Common myeloid progenitor, CD34-positive (primary cell): ENCODE measurements at regions not wholly inside any gene's neighbourhood (a gene's known extent, or its start where the extent isn't known, plus 50 kb on each side); places are given as distances from the start of the nearest gene placed in this dataset.

Experiments
- CTCF ChIA-PET: fragments of 350-600 bp; sonication (Branson Sonifier 250); formaldehyde crosslinking; loops from one replicate; lab custom pipeline; 2021; ENCODE audit warnings: antibody characterized with exemption; lab: Charles Lee
- POLR2A ChIA-PET: fragments of 350-600 bp; sonication (Branson Sonifier 250); formaldehyde crosslinking; loops from one replicate; lab custom pipeline; 2021; ENCODE audit warnings: antibody characterized with exemption; lab: Charles Lee
- DNase-seq, 3 donors: peaks; one replicate each; pipeline versions ENCODE4 v3.0.0 to v3.0.0-alpha.2; 2013
- H3K27ac ChIP-seq, 2 experiments: 1 replicate in 1 of 2; 2 replicates in 1 of 2; pipeline ENCODE4 v1.7.0; 2013; ENCODE audit warnings: inconsistent platforms in 2 of 2, low read length in 2 of 2, mild to moderate bottlenecking in 2 of 2, low read depth in 1 of 2, moderate library complexity in 1 of 2; ENCODE audit not compliant: severe bottlenecking in 2 of 2, insufficient read depth in 1 of 2, poor library complexity in 1 of 2
- H3K27me3 ChIP-seq, 5 experiments: replicated peaks in 2 of 5; 1 replicate in 3 of 5; 2 replicates in 2 of 5; pipeline versions ENCODE4 v1.6.1 to v1.7.0; 2013; ENCODE audit warnings: low read length in 4 of 5, mild to moderate bottlenecking in 2 of 5, moderate library complexity in 2 of 5, inconsistent platforms in 1 of 5; ENCODE audit not compliant: insufficient read depth in 5 of 5, control insufficient read depth in 4 of 5
- H3K36me3 ChIP-seq, 4 experiments: 1 replicate in 2 of 4; 2 replicates in 2 of 4; pipeline versions ENCODE4 v1.6.1 to v1.7.0; 2013; ENCODE audit warnings: low read length in 3 of 4, control low read depth in 1 of 4, mild to moderate bottlenecking in 1 of 4; ENCODE audit not compliant: control insufficient read depth in 4 of 4, insufficient read depth in 4 of 4
- H3K4me1 ChIP-seq, 4 experiments: 1 replicate in 3 of 4; 2 replicates in 1 of 4; pipeline versions ENCODE4 v1.6.1 to v1.7.1; 2013; ENCODE audit warnings: low read length in 3 of 4, mild to moderate bottlenecking in 3 of 4, control low read depth in 1 of 4, inconsistent platforms in 1 of 4, moderate library complexity in 1 of 4; ENCODE audit not compliant: control insufficient read depth in 4 of 4, insufficient read depth in 4 of 4; ENCODE audit errors: control extremely low read depth in 1 of 4
- H3K4me3 ChIP-seq, 7 experiments: 1 replicate in 4 of 7; 2 replicates in 3 of 7; pipeline versions ENCODE4 v1.5.1 to v1.7.0; 2013; ENCODE audit warnings: mild to moderate bottlenecking in 7 of 7, low read length in 6 of 7, moderate library complexity in 6 of 7, inconsistent platforms in 2 of 7, low read depth in 2 of 7, control low read depth in 1 of 7; ENCODE audit not compliant: insufficient read depth in 4 of 7, control insufficient read depth in 1 of 7; ENCODE audit errors: extremely low read depth in 1 of 7
- H3K9me3 ChIP-seq, 5 experiments: 1 replicate in 4 of 5; 2 replicates in 1 of 5; pipeline versions ENCODE4 v1.6.1 to v1.7.1; 2013; ENCODE audit warnings: low read length in 4 of 5, mild to moderate bottlenecking in 2 of 5, inconsistent platforms in 1 of 5, low read depth in 1 of 5, moderate library complexity in 1 of 5; ENCODE audit not compliant: control insufficient read depth in 4 of 5, insufficient read depth in 2 of 5; ENCODE audit errors: control extremely low read depth in 1 of 5
- WGBS: methylation state at CpG from one replicate; pipeline ENCODE4 v1.1.5; 2013; ENCODE audit not compliant: insufficient coverage; 5-methylcytosine and 5-hydroxymethylcytosine counted together

- H3K4me1 ChIP-seq = no peaks in the 10 kb centered on the region
- no peaks in the 10 kb centered on the region for H3K36me3 ChIP-seq
- no peak overlapping the region for H3K4me3 ChIP-seq
- H3K9me3 ChIP-seq = no peaks in the 10 kb centered on the region
- no peaks in the 10 kb centered on the region for H3K27me3 ChIP-seq
- ChIA-PET POLR2A (no interaction called here), CTCF (no interaction called here)
- H3K27ac ChIP-seq = no peak overlapping the region
- 96% methylated on average over 6 of the region's 6 CpGs for WGBS
- DNase-seq = no peak
Measured at GRCh38 chr1:216847397-216848036, 124.3 kb upstream of the ESRRG start.

GRCh38 chr1:216846339-216846738, 123.1 kb upstream of the ESRRG start:
- H3K4me3 ChIP-seq = no peak overlapping the region

GRCh38 chr1:216843409-216843808, 120.2 kb upstream of the ESRRG start:
- ChIA-PET CTCF (interaction anchor here (0.6 kb wide), 1 partner anchor 67 kb away, joined by 3 read pairs; no protein-coding TSS in a partner anchor), POLR2A (no interaction called here)
- no peaks in the 10 kb centered on the region for H3K4me1 ChIP-seq
- no peak overlapping the region for H3K4me3 ChIP-seq
- no peak overlapping the region for H3K27ac ChIP-seq
- no peak for DNase-seq
- no peaks in the 10 kb centered on the region for H3K27me3 ChIP-seq
- WGBS = 100% methylated on average over 4 of the region's 5 CpGs
- H3K36me3 ChIP-seq = no peaks in the 10 kb centered on the region
- H3K9me3 ChIP-seq = peaks cover 0 to 2% (median 0%) of the 10 kb centered on the region in 5 experiments

More at GRCh38 chr1:216846339-216846738, 123.1 kb upstream of the ESRRG start:
- DNase-seq = no peak
- no peaks in the 10 kb centered on the region for H3K9me3 ChIP-seq
- no peaks in the 10 kb centered on the region for H3K27me3 ChIP-seq
- H3K4me1 ChIP-seq = no peaks in the 10 kb centered on the region
- no peaks in the 10 kb centered on the region for H3K36me3 ChIP-seq
- ChIA-PET POLR2A (no interaction called here), CTCF (no interaction called here)
- WGBS = no CpG with 5 or more reads among the region's 4 CpGs
- no peak overlapping the region for H3K27ac ChIP-seq

GRCh38 chr1:216841165-216841564, 117.9 kb upstream of the ESRRG start:
- H3K4me1 ChIP-seq = no peaks in the 10 kb centered on the region

GRCh38 chr1:216836316-216836715, 113.1 kb upstream of the ESRRG start:
- ChIA-PET CTCF (no interaction called here), POLR2A (no interaction called here)
- no peaks in the 10 kb centered on the region for H3K4me1 ChIP-seq
- no peaks in the 10 kb centered on the region for H3K36me3 ChIP-seq
- H3K4me3 ChIP-seq = no peak overlapping the region
- peaks cover 0 to 3% (median 0%) of the 10 kb centered on the region in 5 experiments for H3K9me3 ChIP-seq
- H3K27me3 ChIP-seq = no peaks in the 10 kb centered on the region
- no peak overlapping the region for H3K27ac ChIP-seq
- DNase-seq = no peak
- no CpG with 5 or more reads among the region's 3 CpGs for WGBS

More at GRCh38 chr1:216841165-216841564, 117.9 kb upstream of the ESRRG start:
- peaks cover 0 to 2% (median 0%) of the 10 kb centered on the region in 5 experiments for H3K9me3 ChIP-seq
- no peaks in the 10 kb centered on the region for H3K36me3 ChIP-seq
- H3K27ac ChIP-seq = no peak overlapping the region
- POLR2A ChIA-PET = no interaction called here
- no peaks in the 10 kb centered on the region for H3K27me3 ChIP-seq
- no peak for DNase-seq
- 100% methylated on average over 3 of the region's 3 CpGs for WGBS
- no peak overlapping the region for H3K4me3 ChIP-seq
- CTCF ChIA-PET = interaction anchor here (1.1 kb wide), 1 partner anchor 33 kb away, joined by 3 read pairs; no protein-coding TSS in a partner anchor

- Histone ChIP-seq H3K9me3 (peaks cover 0 to 3% (median 0%) of the 10 kb centered on the region in 5 experiments), H3K4me3 (no peak overlapping the region), H3K27ac (no peak overlapping the region), H3K27me3 (no peaks in the 10 kb centered on the region), H3K36me3 (no peaks in the 10 kb centered on the region), H3K4me1 (no peaks in the 10 kb centered on the region)
- 95% methylated on average over 2 of the region's 4 CpGs for WGBS
- POLR2A ChIA-PET = no interaction called here
- no peak for DNase-seq
- CTCF ChIA-PET = no interaction called here
Measured at GRCh38 chr1:216833509-216833908, 110.3 kb upstream of the ESRRG start.

- Histone ChIP-seq H3K27me3 (no peaks in the 10 kb centered on the region), H3K27ac (no peak overlapping the region), H3K4me1 (no peaks in the 10 kb centered on the region), H3K36me3 (no peaks in the 10 kb centered on the region), H3K9me3 (peaks cover 0 to 3% (median 0%) of the 10 kb centered on the region in 5 experiments), H3K4me3 (no peak overlapping the region)
- CTCF ChIA-PET = no interaction called here
- no peak for DNase-seq
- POLR2A ChIA-PET = no interaction called here
- WGBS = 83% methylated on average over 3 of the region's 3 CpGs
Measured at GRCh38 chr1:216832192-216832591, 109.0 kb upstream of the ESRRG start.
